Fibroblast of lung (primary cell): ENCODE measurements at regions not wholly inside any gene's neighbourhood (a gene's known extent, or its start where the extent isn't known, plus 50 kb on each side); places are given as distances from the start of the nearest gene placed in this dataset.
"Not testable (repeated sequence)": the region's sequence is repeated elsewhere in the genome, so short reads cannot be mapped to it uniquely, and the experiment has no call there.

ENCODE experiments used
- EZH2 ChIP-seq: IDR thresholded peaks from 2 replicates; pipeline ENCODE4 v1.5.1; 2012; ENCODE audit warnings: low read length, control low read depth, mild to moderate bottlenecking; ENCODE audit errors: missing control alignments
- TF ChIP-seq, protein P1 (sequence below), 2 donors: IDR thresholded peaks in 1 of 2; conservative IDR thresholded peaks in 1 of 2; 1 replicate in 1 of 2; 2 replicates in 1 of 2; pipeline ENCODE4 v1.5.1; 2011 to 2012; ENCODE audit warnings: low read length in 2 of 2, control low read depth in 1 of 2, inconsistent platforms in 1 of 2, low read depth in 1 of 2, mild to moderate bottlenecking in 1 of 2

GRCh38 chr20:48368580-48369021 is 459.2 kb downstream of the PREX1 start:
- TF ChIP-seq, protein P1, sequence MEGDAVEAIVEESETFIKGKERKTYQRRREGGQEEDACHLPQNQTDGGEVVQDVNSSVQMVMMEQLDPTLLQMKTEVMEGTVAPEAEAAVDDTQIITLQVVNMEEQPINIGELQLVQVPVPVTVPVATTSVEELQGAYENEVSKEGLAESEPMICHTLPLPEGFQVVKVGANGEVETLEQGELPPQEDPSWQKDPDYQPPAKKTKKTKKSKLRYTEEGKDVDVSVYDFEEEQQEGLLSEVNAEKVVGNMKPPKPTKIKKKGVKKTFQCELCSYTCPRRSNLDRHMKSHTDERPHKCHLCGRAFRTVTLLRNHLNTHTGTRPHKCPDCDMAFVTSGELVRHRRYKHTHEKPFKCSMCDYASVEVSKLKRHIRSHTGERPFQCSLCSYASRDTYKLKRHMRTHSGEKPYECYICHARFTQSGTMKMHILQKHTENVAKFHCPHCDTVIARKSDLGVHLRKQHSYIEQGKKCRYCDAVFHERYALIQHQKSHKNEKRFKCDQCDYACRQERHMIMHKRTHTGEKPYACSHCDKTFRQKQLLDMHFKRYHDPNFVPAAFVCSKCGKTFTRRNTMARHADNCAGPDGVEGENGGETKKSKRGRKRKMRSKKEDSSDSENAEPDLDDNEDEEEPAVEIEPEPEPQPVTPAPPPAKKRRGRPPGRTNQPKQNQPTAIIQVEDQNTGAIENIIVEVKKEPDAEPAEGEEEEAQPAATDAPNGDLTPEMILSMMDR (conservative IDR thresholded peaks at IDR 0.05 in 1 of 2, IDR thresholded peaks at IDR 0.05 in 1 of 2; ENCODE audit: low read depth in 1 of 2, low read length in 2 of 2): not testable (repeated sequence)
- not testable (repeated sequence) for TF ChIP-seq EZH2
